ENCODE measurements at regions not wholly inside any gene's neighbourhood (a gene's known extent, or its start where the extent isn't known, plus 50 kb on each side); places are given as distances from the start of the nearest gene placed in this dataset.

DNA sequence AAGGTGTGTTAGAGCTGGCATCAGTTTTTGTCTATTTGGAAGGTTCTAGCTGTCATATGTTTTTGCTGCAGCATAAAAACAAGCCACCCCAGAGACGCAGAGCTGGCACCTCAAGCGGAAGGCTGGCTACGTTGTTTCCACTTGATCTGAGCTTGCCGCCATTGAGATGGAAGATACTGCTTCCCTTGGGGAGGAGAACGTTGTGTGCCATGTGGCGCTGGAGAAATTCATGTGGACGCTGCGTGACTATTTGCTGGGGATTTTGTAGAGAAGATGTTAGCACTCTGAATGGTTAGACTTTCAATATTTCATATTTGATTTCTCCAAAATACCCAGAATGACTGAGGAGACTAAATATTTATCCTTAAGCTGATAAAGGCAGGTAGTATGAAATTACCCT is 216.2 kb upstream of the ST6GAL2 start:
- H3K36me3 Mint-ChIP-seq (ENCODE audit: insufficient read depth in 1 of 3, low read depth in 3 of 3), result no peaks in the 10 kb centered on the region; a peak in 1 of 7 replicates
- H3K23ac ChIP-seq (ENCODE audit: insufficient read length, low read depth, low read length), result no peak overlapping the region
- no peak overlapping the region for H2BK12ac ChIP-seq (ENCODE audit: insufficient read length, low read depth, low read length)
- no peak for DNase-seq
- no peak overlapping the region for H3K9ac ChIP-seq (ENCODE audit: extremely low read depth, insufficient read length, low read length)
- H2BK5ac ChIP-seq (ENCODE audit: insufficient read length, low read length), result no peak overlapping the region
- H3K27me3 Mint-ChIP-seq (ENCODE audit: low read depth), result no peaks in the 10 kb centered on the region; the same call in 1 of the 2 replicates
- no peaks in the 10 kb centered on the region for H3K23me2 ChIP-seq (ENCODE audit: insufficient read length, low read depth, low read length, poor library complexity, severe bottlenecking)
- no peaks in the 10 kb centered on the region for H3K4me1 Mint-ChIP-seq
- H3K27ac ChIP-seq (ENCODE audit: insufficient read length, low read depth, low read length), result no peak overlapping the region
- no peak overlapping the region for H3K4me3 Mint-ChIP-seq
- no CpG with 5 or more reads among the region's 8 CpGs for WGBS (ENCODE audit: extremely low coverage, insufficient read length, low lambda C conversion rate)
- no peak overlapping the region for H3K4me2 ChIP-seq (ENCODE audit: insufficient read depth, insufficient read length, low read length)
- no peak overlapping the region for H2AK5ac ChIP-seq (ENCODE audit: insufficient read length, low read length)
- no peak overlapping the region for H4K8ac ChIP-seq (replicated peaks; ENCODE audit: insufficient read length, low read depth, low read length)
- no peaks in the 10 kb centered on the region for H3K27me3 ChIP-seq (ENCODE audit: insufficient read depth, low read length)
- no peak overlapping the region for H4K91ac ChIP-seq (ENCODE audit: insufficient read length, low read depth, low read length)
- no peaks in the 10 kb centered on the region for H3K79me2 ChIP-seq (ENCODE audit: insufficient read depth, low read length)
- H3K4ac ChIP-seq (ENCODE audit: low read depth, low read length), result no peak overlapping the region
- no peak overlapping the region for H3K27ac Mint-ChIP-seq
- H3K79me1 ChIP-seq (ENCODE audit: insufficient read depth, low read depth, low read length, poor library complexity, severe bottlenecking), result no peaks in the 10 kb centered on the region
- H2BK20ac ChIP-seq (ENCODE audit: low read depth, low read length, poor library complexity, severe bottlenecking), result no peak overlapping the region
- no peak overlapping the region for H3K14ac ChIP-seq (ENCODE audit: insufficient read depth, low read length)
- peaks cover 2% of the 10 kb centered on the region for H4K20me1 ChIP-seq (ENCODE audit: control insufficient read depth, insufficient read depth, insufficient read length)
- H3K9me3 Mint-ChIP-seq, result peaks cover 2 to 5% of the 10 kb centered on the region in 2 experiments; a peak in 3 of 5 replicates
- no peak overlapping the region for H2BK120ac ChIP-seq (ENCODE audit: low read depth, low read length, poor library complexity, severe bottlenecking)
- TF ChIP-seq, protein P1, sequence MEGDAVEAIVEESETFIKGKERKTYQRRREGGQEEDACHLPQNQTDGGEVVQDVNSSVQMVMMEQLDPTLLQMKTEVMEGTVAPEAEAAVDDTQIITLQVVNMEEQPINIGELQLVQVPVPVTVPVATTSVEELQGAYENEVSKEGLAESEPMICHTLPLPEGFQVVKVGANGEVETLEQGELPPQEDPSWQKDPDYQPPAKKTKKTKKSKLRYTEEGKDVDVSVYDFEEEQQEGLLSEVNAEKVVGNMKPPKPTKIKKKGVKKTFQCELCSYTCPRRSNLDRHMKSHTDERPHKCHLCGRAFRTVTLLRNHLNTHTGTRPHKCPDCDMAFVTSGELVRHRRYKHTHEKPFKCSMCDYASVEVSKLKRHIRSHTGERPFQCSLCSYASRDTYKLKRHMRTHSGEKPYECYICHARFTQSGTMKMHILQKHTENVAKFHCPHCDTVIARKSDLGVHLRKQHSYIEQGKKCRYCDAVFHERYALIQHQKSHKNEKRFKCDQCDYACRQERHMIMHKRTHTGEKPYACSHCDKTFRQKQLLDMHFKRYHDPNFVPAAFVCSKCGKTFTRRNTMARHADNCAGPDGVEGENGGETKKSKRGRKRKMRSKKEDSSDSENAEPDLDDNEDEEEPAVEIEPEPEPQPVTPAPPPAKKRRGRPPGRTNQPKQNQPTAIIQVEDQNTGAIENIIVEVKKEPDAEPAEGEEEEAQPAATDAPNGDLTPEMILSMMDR (conservative IDR thresholded peaks at IDR 0.05), result no peak
- H2AFZ ChIP-seq (ENCODE audit: low read length), result no peak overlapping the region
- H2BK15ac ChIP-seq (ENCODE audit: low read depth, low read length), result no peak overlapping the region
- H3K18ac ChIP-seq (ENCODE audit: insufficient read length, low read depth, low read length), result no peak overlapping the region
- H3T11ph ChIP-seq (ENCODE audit: low read length), result no peak overlapping the region
- H3K56ac ChIP-seq (ENCODE audit: insufficient read length, low read depth, low read length), result no peak overlapping the region
- H4K5ac ChIP-seq (ENCODE audit: insufficient read length, low read depth, low read length), result no peak overlapping the region
- H3K9me3 ChIP-seq (ENCODE audit: control insufficient read depth, low read depth, low read length), result no peaks in the 10 kb centered on the region
- H3K4me1 ChIP-seq (ENCODE audit: insufficient read depth, low read length), result no peaks in the 10 kb centered on the region

Measured in H9 (cell line).